ENCODE measurements at regions not wholly inside any gene's neighbourhood (a gene's known extent, or its start where the extent isn't known, plus 50 kb on each side); places are given as distances from the start of the nearest gene placed in this dataset.

GRCh38 chr2:6203291-6203959, 511.2 kb downstream of the SOX11 start:
- no peaks in the 10 kb centered on the region for H3K27me3 ChIP-seq
- no peak for DNase-seq (ENCODE audit: low spot score)
- H3K27ac ChIP-seq: no peak overlapping the region
- no peaks in the 10 kb centered on the region for H3K4me1 ChIP-seq
- H3K4me3 ChIP-seq: no peak overlapping the region
- peaks cover 0 to 4% of the 10 kb centered on the region in 2 donors for H3K9me3 ChIP-seq
- no peaks in the 10 kb centered on the region for H3K36me3 ChIP-seq
- TF ChIP-seq CTCF (IDR thresholded peaks at IDR 0.05): no peak

- DNase-seq (ENCODE audit: low spot score): no peak
- Histone ChIP-seq H3K4me3 (no peak overlapping the region), H3K27me3 (no peaks in the 10 kb centered on the region), H3K9me3 (no peaks in the 10 kb centered on the region), H3K27ac (no peak overlapping the region), H3K4me1 (no peaks in the 10 kb centered on the region), H3K36me3 (no peaks in the 10 kb centered on the region)
- no peak for TF ChIP-seq CTCF (IDR thresholded peaks at IDR 0.05)
These were observed 514.7 kb downstream of the SOX11 start for GRCh38 chr2:6206882-6207281.

- DNase-seq (ENCODE audit: low spot score): no peak
- Histone ChIP-seq H3K27me3 (no peaks in the 10 kb centered on the region), H3K9me3 (no peaks in the 10 kb centered on the region), H3K4me3 (no peak overlapping the region), H3K27ac (no peak overlapping the region), H3K36me3 (no peaks in the 10 kb centered on the region), H3K4me1 (no peaks in the 10 kb centered on the region)
- TF ChIP-seq CTCF (IDR thresholded peaks at IDR 0.05): no peak
These were observed 519.1 kb downstream of the SOX11 start for GRCh38 chr2:6211236-6211635.

- DNase-seq (ENCODE audit: low spot score): no peak
- no peak overlapping the region for H3K27ac ChIP-seq
- no peak for TF ChIP-seq CTCF (IDR thresholded peaks at IDR 0.05)
- H3K36me3 ChIP-seq: no peaks in the 10 kb centered on the region
- no peaks in the 10 kb centered on the region for H3K4me1 ChIP-seq
- H3K9me3 ChIP-seq: no peaks in the 10 kb centered on the region
- no peaks in the 10 kb centered on the region for H3K27me3 ChIP-seq
- no peak overlapping the region for H3K4me3 ChIP-seq
These were observed 520.3 kb downstream of the SOX11 start for GRCh38 chr2:6212491-6212890.

- DNase-seq (ENCODE audit: low spot score): no peak
- H3K4me3 ChIP-seq: no peak overlapping the region
- no peaks in the 10 kb centered on the region for H3K9me3 ChIP-seq
- no peak overlapping the region for H3K27ac ChIP-seq
- H3K36me3 ChIP-seq: no peaks in the 10 kb centered on the region
- H3K4me1 ChIP-seq: no peaks in the 10 kb centered on the region
- no peak for TF ChIP-seq CTCF (IDR thresholded peaks at IDR 0.05)
- no peaks in the 10 kb centered on the region for H3K27me3 ChIP-seq
These were observed 521.0 kb downstream of the SOX11 start for GRCh38 chr2:6213056-6213780.

Data from right atrium auricular region (tissue), 2 donors.